Activated effector memory CD4-positive, alpha-beta T cell treated with anti-CD3 and anti-CD28 coated beads, Interleukin-2, amount 50 U/mL, for 16 hours (primary cell): ENCODE measurements at regions not wholly inside any gene's neighbourhood (a gene's known extent, or its start where the extent isn't known, plus 50 kb on each side); places are given as distances from the start of the nearest gene placed in this dataset.
"Not testable (repeated sequence)": the region's sequence is repeated elsewhere in the genome, so short reads cannot be mapped to it uniquely, and the experiment has no call there.

ENCODE experiments used
- DNase-seq: peaks from one replicate; pipeline ENCODE4 v3.0.0-alpha.2; 2020

DNA sequence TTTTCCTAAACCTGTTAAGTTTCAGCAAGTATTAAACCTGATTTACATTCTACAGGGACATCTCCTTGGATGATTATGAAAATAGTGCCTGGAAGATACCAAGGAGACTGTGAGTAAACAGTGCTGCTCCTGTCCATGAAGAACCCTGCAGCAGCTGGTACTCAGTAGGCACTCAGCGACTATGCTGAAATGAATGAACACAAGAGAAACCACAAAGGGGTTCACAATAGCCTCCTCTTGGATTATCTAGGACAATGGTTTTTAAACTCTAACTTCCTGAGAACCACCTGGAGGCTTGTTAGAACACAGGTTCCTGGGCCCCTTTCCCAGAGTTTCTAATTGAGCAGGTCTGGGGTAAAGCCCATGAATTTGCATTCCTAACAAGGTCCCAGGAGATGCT, 488.4 kb upstream of the UBE2E2 start:
- DNase-seq = no peak

DNA sequence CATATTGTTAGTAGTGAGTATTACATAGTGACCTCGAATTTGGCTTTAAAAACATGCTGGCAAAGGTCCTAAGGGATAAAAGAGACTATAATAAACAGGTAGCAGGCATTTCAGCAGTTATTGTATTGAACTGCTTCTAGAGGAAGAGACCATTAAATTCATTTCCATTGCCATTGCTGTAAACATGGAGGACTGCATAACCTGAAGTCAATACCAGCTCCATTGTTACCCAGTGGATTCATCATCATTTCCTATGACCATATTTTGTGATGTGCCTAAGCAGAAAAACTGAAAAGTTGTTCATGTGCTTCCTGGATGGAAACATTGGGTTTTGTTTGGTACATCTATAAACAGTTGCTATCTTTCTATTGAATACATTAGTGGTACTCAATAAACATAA, 482.5 kb upstream of the UBE2E2 start:
- no peak for DNase-seq

GRCh38 chr3:22724420-22724819, 478.7 kb upstream of the UBE2E2 start:
- DNase-seq = no peak

- DNase-seq = no peak
Observed at GRCh38 chr3:22728406-22728805, 474.7 kb upstream of the UBE2E2 start.

- no peak for DNase-seq
Observed at GRCh38 chr3:22729212-22729611, 473.9 kb upstream of the UBE2E2 start.

- no peak for DNase-seq
Observed at GRCh38 chr3:22729981-22730380, 473.1 kb upstream of the UBE2E2 start.

GRCh38 chr3:22730701-22731100, 472.4 kb upstream of the UBE2E2 start:
- DNase-seq = no peak

- no peak for DNase-seq
Observed at GRCh38 chr3:22731901-22732300, 471.2 kb upstream of the UBE2E2 start.

- DNase-seq = no peak
Observed at GRCh38 chr3:22732641-22733040, 470.5 kb upstream of the UBE2E2 start.

GRCh38 chr3:22734207-22734606, 468.9 kb upstream of the UBE2E2 start:
- no peak for DNase-seq

DNA sequence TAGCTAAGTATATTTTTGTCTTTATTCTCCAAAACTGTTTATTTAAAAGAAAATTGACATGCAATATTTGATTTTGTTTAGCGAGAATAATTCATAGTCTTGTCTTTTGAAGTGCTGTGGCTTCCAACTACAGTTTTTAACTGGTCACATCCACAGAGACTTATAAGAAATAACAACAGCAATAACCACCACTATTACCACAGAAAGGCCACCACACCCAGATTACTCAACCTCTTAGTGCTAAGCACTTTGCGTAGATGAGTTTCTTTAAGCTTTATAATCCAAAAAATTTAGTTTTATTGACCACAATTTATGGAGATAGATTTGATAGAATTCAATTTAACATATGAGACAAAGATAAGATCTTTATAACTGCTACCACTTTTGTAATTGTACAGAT, 468.4 kb upstream of the UBE2E2 start:
- no peak for DNase-seq

GRCh38 chr3:22735373-22735772, 467.8 kb upstream of the UBE2E2 start:
- DNase-seq = no peak

- not testable (repeated sequence) for DNase-seq
Observed at GRCh38 chr3:22743386-22743785, 459.7 kb upstream of the UBE2E2 start.

DNA sequence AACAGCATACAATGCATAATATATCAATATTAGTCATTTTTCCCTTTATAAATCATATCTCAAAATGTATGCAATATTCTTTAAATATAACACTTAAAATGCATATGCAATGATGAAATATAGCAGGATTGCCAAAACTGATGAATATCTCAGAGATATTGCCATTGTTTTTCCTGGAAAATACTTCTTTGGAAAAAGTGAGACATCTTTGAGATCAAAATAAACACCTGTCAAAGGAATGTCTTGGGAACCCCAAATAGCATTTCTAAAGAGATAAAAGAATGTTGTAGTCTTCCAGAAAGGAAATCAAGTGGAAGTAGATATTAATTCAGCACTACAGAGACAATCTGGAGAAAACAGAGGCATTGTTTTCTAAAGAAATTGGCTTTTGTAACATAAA, 457.8 kb upstream of the UBE2E2 start:
- no peak for DNase-seq

- no peak for DNase-seq
Observed at GRCh38 chr3:22746221-22746620, 456.9 kb upstream of the UBE2E2 start.

GRCh38 chr3:22748453-22749045, 454.6 kb upstream of the UBE2E2 start:
- no peak for DNase-seq

DNA sequence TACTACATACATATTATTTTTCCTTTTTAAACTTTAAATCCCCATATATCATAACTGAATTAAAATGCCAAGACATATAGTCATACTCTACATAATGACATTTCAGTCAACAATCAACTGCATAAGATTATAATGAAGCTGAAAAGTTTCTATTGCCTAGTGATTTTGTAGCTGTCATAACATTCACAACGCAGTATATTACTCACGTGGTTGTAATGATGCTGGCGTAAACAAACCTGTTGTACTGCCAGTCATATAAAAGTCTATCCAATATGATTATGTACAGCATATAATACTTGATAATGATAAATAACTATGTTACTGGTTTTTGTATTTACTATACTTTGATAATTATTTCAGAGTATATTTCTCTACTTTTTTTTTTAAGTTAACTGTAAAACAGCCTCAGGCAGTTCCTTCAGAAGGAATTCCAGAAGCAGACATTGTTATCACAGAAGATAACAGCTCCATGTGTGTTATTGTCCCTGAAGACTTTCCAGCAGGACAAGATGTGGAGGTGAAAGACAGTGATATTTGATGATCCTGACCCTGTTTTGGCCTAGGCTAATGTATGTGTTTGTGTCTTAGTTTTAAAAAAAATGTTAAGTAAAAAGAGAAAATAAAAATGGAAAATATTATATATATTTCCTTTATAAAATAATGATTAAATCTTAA, 443.4 kb upstream of the UBE2E2 start:
- DNase-seq = no peak

DNA sequence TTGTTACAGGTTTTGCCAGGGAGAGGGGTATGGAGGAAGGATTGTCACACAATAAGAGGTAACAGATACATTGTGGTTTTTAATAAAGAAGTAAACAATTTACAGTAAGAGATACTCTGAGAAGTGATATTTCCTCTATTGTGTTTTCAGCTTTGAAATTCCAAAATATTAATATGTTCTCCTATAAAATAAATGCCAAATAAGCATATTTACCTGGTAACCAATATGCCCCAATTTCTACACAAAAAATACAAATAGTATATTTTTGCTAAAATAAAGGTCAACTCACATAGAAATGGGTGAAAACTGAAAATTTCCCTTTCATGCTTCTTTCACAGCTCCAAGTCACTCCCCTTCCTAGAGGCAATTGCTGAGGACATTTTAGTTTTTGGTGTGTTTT, 437.4 kb upstream of the UBE2E2 start:
- no peak for DNase-seq

DNA sequence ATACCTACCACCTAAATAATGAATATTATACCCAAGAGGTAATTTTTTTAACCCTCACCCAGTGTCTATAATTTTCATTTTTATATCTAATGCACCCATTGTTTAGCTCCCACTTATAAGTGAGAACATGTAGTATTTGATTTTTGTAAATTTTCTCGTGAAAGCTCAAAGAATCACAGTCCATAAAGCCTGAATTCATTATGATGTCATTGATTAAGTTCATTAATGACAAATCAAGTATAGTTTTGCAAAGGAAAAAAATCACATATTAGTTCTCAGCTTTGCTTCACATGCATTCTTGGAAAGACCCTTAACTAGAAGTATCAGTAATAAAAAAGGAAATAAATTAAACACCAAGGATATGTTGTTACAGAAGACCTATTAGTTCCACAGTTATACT, 425.3 kb upstream of the UBE2E2 start:
- DNase-seq = no peak

DNA sequence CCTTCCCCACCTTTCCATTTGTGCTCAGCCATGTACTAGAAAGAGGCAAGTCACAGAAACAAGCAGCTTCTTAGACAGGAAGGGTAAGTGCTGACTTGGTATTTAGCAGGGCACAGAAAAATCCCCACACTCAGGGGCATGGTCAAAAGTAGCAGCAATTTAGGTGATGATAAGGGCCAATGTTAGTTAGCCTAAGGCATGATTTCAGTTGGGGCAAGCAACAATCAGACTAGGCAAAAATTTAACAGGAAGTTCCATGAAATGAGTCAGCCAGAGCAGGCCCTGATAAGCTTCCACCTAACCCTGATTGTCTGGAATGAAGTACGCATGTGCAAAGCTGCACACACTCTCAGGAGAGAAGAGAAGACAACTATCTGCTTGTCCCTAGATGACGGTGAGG, 423.4 kb upstream of the UBE2E2 start:
- no peak for DNase-seq

GRCh38 chr3:22792533-22792932, 410.6 kb upstream of the UBE2E2 start:
- DNase-seq = no peak

DNA sequence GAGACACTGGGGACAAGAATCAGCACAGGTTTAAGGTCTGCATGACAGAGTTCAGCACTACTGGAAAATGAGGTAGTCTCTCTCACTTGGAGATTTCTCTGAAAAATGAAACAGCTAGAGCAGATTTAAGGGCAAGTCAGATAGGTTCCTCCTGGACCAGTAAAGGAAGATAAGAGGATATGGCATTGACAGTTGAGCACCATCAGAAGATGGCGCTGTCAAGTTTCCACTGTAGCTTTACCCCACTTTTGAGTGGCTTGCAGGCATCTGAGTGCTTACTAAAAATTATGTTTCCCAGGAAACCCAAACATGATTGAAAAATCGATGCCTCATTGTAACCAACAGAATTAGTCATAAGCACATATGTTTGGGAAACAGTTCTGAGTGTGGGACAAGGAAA, 407.2 kb upstream of the UBE2E2 start:
- DNase-seq = no peak

- no peak for DNase-seq
Observed at GRCh38 chr3:22798461-22798860, 404.7 kb upstream of the UBE2E2 start.

DNA sequence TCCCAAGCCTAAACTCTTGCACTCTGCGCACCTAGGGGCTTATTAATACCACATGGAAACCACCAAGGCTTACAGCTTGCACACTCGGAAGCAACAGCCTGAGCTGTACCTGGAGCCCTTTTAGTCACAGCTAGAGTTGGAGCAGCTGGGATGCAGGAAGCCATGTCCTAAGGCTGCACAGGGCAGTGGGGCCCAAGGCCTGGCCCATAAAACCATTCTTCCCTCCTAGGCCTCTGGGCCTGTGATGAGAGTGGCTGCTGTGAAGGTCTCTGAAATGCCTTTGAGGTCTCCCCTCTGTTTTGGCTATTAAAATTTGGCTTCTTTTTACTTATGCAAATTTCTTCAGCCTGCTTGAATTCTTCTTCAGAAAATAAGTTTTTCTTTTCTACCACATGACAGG, 383.9 kb upstream of the UBE2E2 start:
- DNase-seq = no peak

- DNase-seq = no peak
Observed at GRCh38 chr3:22835041-22835440, 368.1 kb upstream of the UBE2E2 start.
